Parathyroid adenoma (tissue), 2 donors: ENCODE measurements at regions not wholly inside any gene's neighbourhood (a gene's known extent, or its start where the extent isn't known, plus 50 kb on each side); places are given as distances from the start of the nearest gene placed in this dataset.
"Not testable (repeated sequence)": the region's sequence is repeated elsewhere in the genome, so short reads cannot be mapped to it uniquely, and the experiment has no call there.

Source experiments
- H2AFZ ChIP-seq: fragments of 300-600 bp; sonication (generic); one replicate; pipeline ENCODE4 v1.7.0; 2017; ENCODE audit warnings: antibody characterized with exemption, mild to moderate bottlenecking
- H3K27ac ChIP-seq: fragments of 300-600 bp; sonication (generic); one replicate; pipeline ENCODE4 v1.7.0; 2017
- H3K27me3 ChIP-seq: fragments of 300-600 bp; sonication (generic); one replicate; pipeline ENCODE4 v1.7.0; 2017; ENCODE audit warnings: low read length; ENCODE audit not compliant: control insufficient read depth, insufficient read depth
- H3K36me3 ChIP-seq: fragments of 300-600 bp; sonication (generic); one replicate; pipeline ENCODE4 v1.7.0; 2017; ENCODE audit warnings: low read length; ENCODE audit not compliant: control insufficient read depth, insufficient read depth
- H3K4me1 ChIP-seq: fragments of 300-600 bp; sonication (generic); one replicate; pipeline ENCODE4 v1.7.0; 2017; ENCODE audit warnings: control low read depth
- H3K4me2 ChIP-seq: fragments of 300-600 bp; sonication (generic); one replicate; pipeline ENCODE4 v1.7.0; 2017; ENCODE audit warnings: low read length
- H3K4me3 ChIP-seq: fragments of 300-600 bp; sonication (generic); one replicate; pipeline ENCODE4 v1.7.0; 2017; ENCODE audit warnings: low read depth, low read length
- H3K79me2 ChIP-seq: fragments of 300-600 bp; sonication (generic); one replicate; pipeline ENCODE4 v1.7.0; 2017; ENCODE audit warnings: control low read depth
- H3K9ac ChIP-seq: fragments of 300-600 bp; sonication (generic); one replicate; pipeline ENCODE4 v1.7.0; 2017; ENCODE audit warnings: mild to moderate bottlenecking
- H3K9me3 ChIP-seq: fragments of 300-600 bp; sonication (generic); one replicate; pipeline ENCODE4 v1.7.0; 2017; ENCODE audit warnings: low read length; ENCODE audit not compliant: control insufficient read depth
- TF ChIP-seq, protein P1 (sequence below): fragments of 300-600 bp; sonication (generic); IDR thresholded peaks from one replicate; pipeline ENCODE4 v1.7.0; 2017; ENCODE audit warnings: antibody characterized with exemption, mild to moderate bottlenecking
- donor health status: primary hyperparathyroidism.

GRCh38 chr10:45056806-45057205 lies 56.1 kb downstream of the ZNF22 start:
- not testable (repeated sequence) for H3K4me1 ChIP-seq, H2AFZ ChIP-seq, H3K36me3 ChIP-seq, H3K79me2 ChIP-seq, H3K4me2 ChIP-seq, H3K27me3 ChIP-seq, H3K27ac ChIP-seq, H3K4me3 ChIP-seq, H3K9ac ChIP-seq, H3K9me3 ChIP-seq

DNA sequence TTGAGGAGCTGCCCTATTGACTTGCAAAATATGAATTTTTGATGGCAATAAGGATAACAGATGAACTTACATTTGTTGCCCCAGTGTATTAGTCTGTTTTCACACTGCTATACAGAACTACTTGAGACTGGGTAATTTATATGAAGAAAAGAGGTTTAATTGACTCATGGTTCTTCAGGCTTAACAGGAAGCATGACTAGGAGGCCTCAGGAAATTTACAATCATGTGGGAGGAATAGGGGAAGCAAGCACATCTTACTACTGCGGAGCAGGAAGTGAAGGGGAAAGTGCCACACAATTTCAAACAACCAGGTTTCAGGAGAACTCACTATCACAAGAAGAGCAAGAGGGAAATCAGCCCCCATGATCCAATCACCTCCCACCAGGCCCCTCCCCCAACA lies 57.9 kb downstream of the ZNF22 start:
- H3K4me3 ChIP-seq, result no peak overlapping the region
- TF ChIP-seq, protein P1, sequence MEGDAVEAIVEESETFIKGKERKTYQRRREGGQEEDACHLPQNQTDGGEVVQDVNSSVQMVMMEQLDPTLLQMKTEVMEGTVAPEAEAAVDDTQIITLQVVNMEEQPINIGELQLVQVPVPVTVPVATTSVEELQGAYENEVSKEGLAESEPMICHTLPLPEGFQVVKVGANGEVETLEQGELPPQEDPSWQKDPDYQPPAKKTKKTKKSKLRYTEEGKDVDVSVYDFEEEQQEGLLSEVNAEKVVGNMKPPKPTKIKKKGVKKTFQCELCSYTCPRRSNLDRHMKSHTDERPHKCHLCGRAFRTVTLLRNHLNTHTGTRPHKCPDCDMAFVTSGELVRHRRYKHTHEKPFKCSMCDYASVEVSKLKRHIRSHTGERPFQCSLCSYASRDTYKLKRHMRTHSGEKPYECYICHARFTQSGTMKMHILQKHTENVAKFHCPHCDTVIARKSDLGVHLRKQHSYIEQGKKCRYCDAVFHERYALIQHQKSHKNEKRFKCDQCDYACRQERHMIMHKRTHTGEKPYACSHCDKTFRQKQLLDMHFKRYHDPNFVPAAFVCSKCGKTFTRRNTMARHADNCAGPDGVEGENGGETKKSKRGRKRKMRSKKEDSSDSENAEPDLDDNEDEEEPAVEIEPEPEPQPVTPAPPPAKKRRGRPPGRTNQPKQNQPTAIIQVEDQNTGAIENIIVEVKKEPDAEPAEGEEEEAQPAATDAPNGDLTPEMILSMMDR, result no peak
- H3K36me3 ChIP-seq, result no peaks in the 10 kb centered on the region
- H3K27ac ChIP-seq, result no peak overlapping the region
- H3K9me3 ChIP-seq, result no peaks in the 10 kb centered on the region
- no peak overlapping the region for H3K9ac ChIP-seq
- H3K4me1 ChIP-seq, result no peaks in the 10 kb centered on the region
- H2AFZ ChIP-seq, result no peak overlapping the region
- H3K79me2 ChIP-seq, result no peaks in the 10 kb centered on the region
- H3K4me2 ChIP-seq, result no peak overlapping the region
- H3K27me3 ChIP-seq, result no peaks in the 10 kb centered on the region

GRCh38 chr10:45058992-45059561 lies 58.4 kb downstream of the ZNF22 start:
- Histone ChIP-seq H3K4me1 (no peaks in the 10 kb centered on the region), H3K4me3 (no peak overlapping the region), H3K36me3 (no peaks in the 10 kb centered on the region), H3K79me2 (no peaks in the 10 kb centered on the region), H3K9me3 (no peaks in the 10 kb centered on the region), H2AFZ (no peak overlapping the region), H3K4me2 (no peak overlapping the region), H3K27ac (no peak overlapping the region), H3K27me3 (no peaks in the 10 kb centered on the region), H3K9ac (no peak overlapping the region)
- TF ChIP-seq, protein P1, result no peak

GRCh38 chr10:45059632-45060031 lies 58.9 kb downstream of the ZNF22 start:
- Histone ChIP-seq H3K4me2 (no peak overlapping the region), H3K79me2 (no peaks in the 10 kb centered on the region)

DNA sequence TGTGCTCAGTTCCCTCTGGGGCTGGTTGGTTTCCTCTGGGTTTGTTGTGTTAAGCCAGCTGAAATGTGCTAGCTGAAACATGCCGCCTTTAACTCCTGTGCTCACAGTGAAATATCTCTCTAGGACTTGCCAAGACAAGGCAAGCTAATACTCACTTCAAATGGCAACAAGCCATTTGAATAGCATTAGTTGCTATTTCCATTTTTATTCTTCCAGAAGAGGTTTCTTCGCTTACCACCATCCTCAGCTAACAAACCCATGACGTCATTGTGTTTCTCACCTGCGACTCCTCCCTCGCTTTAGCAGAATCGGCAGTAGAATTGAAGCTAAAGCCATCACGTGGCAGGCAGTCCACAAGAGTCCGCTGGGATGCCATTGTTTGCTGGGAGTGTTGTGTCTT lies 61.3 kb downstream of the ZNF22 start:
- Histone ChIP-seq H3K36me3 (no peaks in the 10 kb centered on the region), H3K27me3 (no peaks in the 10 kb centered on the region), H3K9ac (no peak overlapping the region), H3K79me2 (no peaks in the 10 kb centered on the region), H3K4me3 (no peak overlapping the region), H3K4me1 (no peaks in the 10 kb centered on the region), H3K27ac (no peak overlapping the region), H3K4me2 (no peak overlapping the region), H3K9me3 (no peaks in the 10 kb centered on the region), H2AFZ (no peak overlapping the region)
- TF ChIP-seq, protein P1, result no peak

More at GRCh38 chr10:45059632-45060031, 58.9 kb downstream of the ZNF22 start:
- Histone ChIP-seq H3K36me3 (no peaks in the 10 kb centered on the region), H3K4me3 (no peak overlapping the region), H3K4me1 (no peaks in the 10 kb centered on the region), H3K27ac (no peak overlapping the region), H3K27me3 (no peaks in the 10 kb centered on the region), H3K9me3 (no peaks in the 10 kb centered on the region), H3K9ac (no peak overlapping the region), H2AFZ (no peak overlapping the region)
- TF ChIP-seq, protein P1, result no peak
